GM06990 (cell line): ENCODE measurements at regions not wholly inside any gene's neighbourhood (a gene's known extent, or its start where the extent isn't known, plus 50 kb on each side); places are given as distances from the start of the nearest gene placed in this dataset.

Source experiments
- DNase-seq: peaks from one replicate; pipeline ENCODE4 v3.0.0-alpha.2; 2011; ENCODE audit not compliant: insufficient read length; ENCODE audit errors: extremely low read depth
- H3K27me3 ChIP-seq: replicated peaks from 2 replicates; pipeline ENCODE4 v1.6.0; 2011; ENCODE audit warnings: low read length; ENCODE audit not compliant: control insufficient read depth, insufficient read depth
- H3K36me3 ChIP-seq: 2 replicates; pipeline ENCODE4 v1.5.1; 2011; ENCODE audit warnings: low read length; ENCODE audit not compliant: control insufficient read depth, insufficient read depth
- H3K4me3 ChIP-seq: replicated peaks from 2 replicates; pipeline ENCODE4 v1.5.1; 2011; ENCODE audit warnings: low read depth, mild to moderate bottlenecking, control low read depth, low read length
- CTCF ChIP-seq: IDR thresholded peaks from 2 replicates; pipeline ENCODE4 v1.5.1; 2011; ENCODE audit warnings: low read length, control low read depth, mild to moderate bottlenecking, inconsistent platforms; ENCODE audit not compliant: insufficient read depth, poor library complexity, severe bottlenecking

- no peak for TF ChIP-seq CTCF
- no peak overlapping the region for H3K4me3 ChIP-seq
- H3K27me3 ChIP-seq, result no peaks in the 10 kb centered on the region
- no peak for DNase-seq
- H3K36me3 ChIP-seq, result no peaks in the 10 kb centered on the region
Measured at GRCh38 chr16:64153718-64154117, 968.1 kb downstream of the CDH11 start.

- TF ChIP-seq CTCF, result no peak
- DNase-seq, result no peak
- H3K4me3 ChIP-seq, result no peak overlapping the region
- H3K27me3 ChIP-seq, result no peaks in the 10 kb centered on the region
- H3K36me3 ChIP-seq, result no peaks in the 10 kb centered on the region
Measured at GRCh38 chr16:64151990-64152767, 969.7 kb downstream of the CDH11 start.

- no peak for DNase-seq
Measured at GRCh38 chr16:64150193-64150592, 971.7 kb downstream of the CDH11 start.

GRCh38 chr16:64149756-64150155 lies 972.1 kb downstream of the CDH11 start:
- TF ChIP-seq CTCF, result no peak
- DNase-seq, result no peak
- Histone ChIP-seq H3K27me3 (no peaks in the 10 kb centered on the region), H3K4me3 (no peak overlapping the region), H3K36me3 (no peaks in the 10 kb centered on the region)

More at GRCh38 chr16:64150193-64150592, 971.7 kb downstream of the CDH11 start:
- Histone ChIP-seq H3K4me3 (no peak overlapping the region), H3K36me3 (no peaks in the 10 kb centered on the region), H3K27me3 (no peaks in the 10 kb centered on the region)
- TF ChIP-seq CTCF, result no peak

- H3K4me3 ChIP-seq, result no peak overlapping the region
- no peaks in the 10 kb centered on the region for H3K36me3 ChIP-seq
- TF ChIP-seq CTCF, result no peak
- no peaks in the 10 kb centered on the region for H3K27me3 ChIP-seq
- DNase-seq, result no peak
Measured at GRCh38 chr16:64148356-64148755, 973.5 kb downstream of the CDH11 start.
